GM23338 (cell line): ENCODE measurements at regions not wholly inside any gene's neighbourhood (a gene's known extent, or its start where the extent isn't known, plus 50 kb on each side); places are given as distances from the start of the nearest gene placed in this dataset.

ENCODE experiments used
- CREB1 ChIP-seq: fragments of 250-450 bp; sonication (Bioruptor Pico); IDR thresholded peaks from 2 replicates; pipeline ENCODE4 v1.5.0; 2020; ENCODE audit warnings: low read depth, mild to moderate bottlenecking, moderate library complexity
- CTCF ChIP-seq, 2 experiments: fragments of 200-600 bp in 1 of 2; sonication (generic) in 1 of 2; conservative IDR thresholded peaks; 2 replicates each; pipeline versions ENCODE4 v1.5.1 to v1.6.1; 2016 to 2017; ENCODE audit warnings: antibody characterized with exemption in 2 of 2, low read depth in 2 of 2, mild to moderate bottlenecking in 2 of 2, moderate library complexity in 1 of 2
- ETS1 ChIP-seq: IDR thresholded peaks from 2 replicates; pipeline ENCODE4 v1.6.1; 2016; ENCODE audit warnings: antibody characterized with exemption
- EZH2 ChIP-seq: fragments of 200-600 bp; sonication (generic); IDR thresholded peaks from one replicate; pipeline ENCODE4 v1.8.0; 2017; ENCODE audit warnings: antibody characterized with exemption, mild to moderate bottlenecking, low read depth; ENCODE audit not compliant: unreplicated experiment
- EZH2phosphoT487 ChIP-seq: fragments of 200-600 bp; sonication (generic); IDR thresholded peaks from one replicate; pipeline ENCODE4 v1.8.1; 2018; ENCODE audit warnings: antibody characterized with exemption; ENCODE audit not compliant: unreplicated experiment
- JUNB ChIP-seq: IDR thresholded peaks from one replicate; pipeline ENCODE4 v1.6.1; 2016; ENCODE audit warnings: antibody characterized with exemption; ENCODE audit not compliant: unreplicated experiment
- POLR2AphosphoS5 ChIP-seq: IDR thresholded peaks from 2 replicates; pipeline ENCODE4 v1.6.1; 2016; ENCODE audit warnings: antibody characterized with exemption, low read depth
- ZNF114 ChIP-seq: fragments of 250-450 bp; sonication (Bioruptor Pico); IDR thresholded peaks from 2 replicates; pipeline ENCODE4 v1.5.0; 2020; ENCODE audit warnings: mild to moderate bottlenecking, moderate library complexity
- ZNF331 ChIP-seq: fragments of 250-450 bp; sonication (Bioruptor Pico); IDR thresholded peaks from 2 replicates; pipeline ENCODE4 v1.5.0; 2020; ENCODE audit warnings: low read depth, mild to moderate bottlenecking, moderate library complexity
- TF ChIP-seq, protein P1 (sequence below): IDR thresholded peaks from one replicate; pipeline ENCODE4 v1.6.1; 2018; ENCODE audit warnings: antibody characterized with exemption; ENCODE audit not compliant: unreplicated experiment
- TF ChIP-seq, protein P2 (sequence below): fragments of 250-450 bp; sonication (Bioruptor Pico); IDR thresholded peaks from 2 replicates; pipeline ENCODE4 v1.5.0; 2020; ENCODE audit warnings: mild to moderate bottlenecking, moderate library complexity

DNA sequence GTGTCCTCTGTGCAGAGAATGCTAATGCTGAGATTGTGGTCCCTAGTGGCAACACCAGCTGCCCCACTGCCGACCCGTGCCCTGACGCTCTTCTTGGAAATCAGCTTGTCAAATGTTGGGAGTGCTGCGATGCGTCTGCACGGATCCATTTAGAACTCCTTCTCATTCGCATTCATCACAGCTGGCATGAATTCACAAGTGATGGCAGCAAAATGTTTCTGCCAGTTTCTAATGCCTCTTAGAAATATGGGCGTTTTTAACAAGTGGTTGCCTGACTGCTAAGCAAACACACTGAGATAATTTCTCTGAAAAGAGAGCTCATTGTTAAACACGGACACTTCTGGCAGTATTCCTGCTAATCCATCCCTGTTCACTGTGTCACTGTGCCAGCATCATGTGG lies 131.9 kb upstream of the KCNJ6 start:
- TF ChIP-seq EZH2: no peak
- TF ChIP-seq CTCF (conservative IDR thresholded peaks at IDR 0.05; ENCODE audit: low read depth in 2 of 2): no peak
- TF ChIP-seq, protein P1, sequence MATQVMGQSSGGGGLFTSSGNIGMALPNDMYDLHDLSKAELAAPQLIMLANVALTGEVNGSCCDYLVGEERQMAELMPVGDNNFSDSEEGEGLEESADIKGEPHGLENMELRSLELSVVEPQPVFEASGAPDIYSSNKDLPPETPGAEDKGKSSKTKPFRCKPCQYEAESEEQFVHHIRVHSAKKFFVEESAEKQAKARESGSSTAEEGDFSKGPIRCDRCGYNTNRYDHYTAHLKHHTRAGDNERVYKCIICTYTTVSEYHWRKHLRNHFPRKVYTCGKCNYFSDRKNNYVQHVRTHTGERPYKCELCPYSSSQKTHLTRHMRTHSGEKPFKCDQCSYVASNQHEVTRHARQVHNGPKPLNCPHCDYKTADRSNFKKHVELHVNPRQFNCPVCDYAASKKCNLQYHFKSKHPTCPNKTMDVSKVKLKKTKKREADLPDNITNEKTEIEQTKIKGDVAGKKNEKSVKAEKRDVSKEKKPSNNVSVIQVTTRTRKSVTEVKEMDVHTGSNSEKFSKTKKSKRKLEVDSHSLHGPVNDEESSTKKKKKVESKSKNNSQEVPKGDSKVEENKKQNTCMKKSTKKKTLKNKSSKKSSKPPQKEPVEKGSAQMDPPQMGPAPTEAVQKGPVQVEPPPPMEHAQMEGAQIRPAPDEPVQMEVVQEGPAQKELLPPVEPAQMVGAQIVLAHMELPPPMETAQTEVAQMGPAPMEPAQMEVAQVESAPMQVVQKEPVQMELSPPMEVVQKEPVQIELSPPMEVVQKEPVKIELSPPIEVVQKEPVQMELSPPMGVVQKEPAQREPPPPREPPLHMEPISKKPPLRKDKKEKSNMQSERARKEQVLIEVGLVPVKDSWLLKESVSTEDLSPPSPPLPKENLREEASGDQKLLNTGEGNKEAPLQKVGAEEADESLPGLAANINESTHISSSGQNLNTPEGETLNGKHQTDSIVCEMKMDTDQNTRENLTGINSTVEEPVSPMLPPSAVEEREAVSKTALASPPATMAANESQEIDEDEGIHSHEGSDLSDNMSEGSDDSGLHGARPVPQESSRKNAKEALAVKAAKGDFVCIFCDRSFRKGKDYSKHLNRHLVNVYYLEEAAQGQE: no peak
- TF ChIP-seq POLR2AphosphoS5: no peak
- no peak for TF ChIP-seq EZH2phosphoT487
- TF ChIP-seq CREB1 (CRISPR knock-in tag): no peak
- TF ChIP-seq, protein P2, sequence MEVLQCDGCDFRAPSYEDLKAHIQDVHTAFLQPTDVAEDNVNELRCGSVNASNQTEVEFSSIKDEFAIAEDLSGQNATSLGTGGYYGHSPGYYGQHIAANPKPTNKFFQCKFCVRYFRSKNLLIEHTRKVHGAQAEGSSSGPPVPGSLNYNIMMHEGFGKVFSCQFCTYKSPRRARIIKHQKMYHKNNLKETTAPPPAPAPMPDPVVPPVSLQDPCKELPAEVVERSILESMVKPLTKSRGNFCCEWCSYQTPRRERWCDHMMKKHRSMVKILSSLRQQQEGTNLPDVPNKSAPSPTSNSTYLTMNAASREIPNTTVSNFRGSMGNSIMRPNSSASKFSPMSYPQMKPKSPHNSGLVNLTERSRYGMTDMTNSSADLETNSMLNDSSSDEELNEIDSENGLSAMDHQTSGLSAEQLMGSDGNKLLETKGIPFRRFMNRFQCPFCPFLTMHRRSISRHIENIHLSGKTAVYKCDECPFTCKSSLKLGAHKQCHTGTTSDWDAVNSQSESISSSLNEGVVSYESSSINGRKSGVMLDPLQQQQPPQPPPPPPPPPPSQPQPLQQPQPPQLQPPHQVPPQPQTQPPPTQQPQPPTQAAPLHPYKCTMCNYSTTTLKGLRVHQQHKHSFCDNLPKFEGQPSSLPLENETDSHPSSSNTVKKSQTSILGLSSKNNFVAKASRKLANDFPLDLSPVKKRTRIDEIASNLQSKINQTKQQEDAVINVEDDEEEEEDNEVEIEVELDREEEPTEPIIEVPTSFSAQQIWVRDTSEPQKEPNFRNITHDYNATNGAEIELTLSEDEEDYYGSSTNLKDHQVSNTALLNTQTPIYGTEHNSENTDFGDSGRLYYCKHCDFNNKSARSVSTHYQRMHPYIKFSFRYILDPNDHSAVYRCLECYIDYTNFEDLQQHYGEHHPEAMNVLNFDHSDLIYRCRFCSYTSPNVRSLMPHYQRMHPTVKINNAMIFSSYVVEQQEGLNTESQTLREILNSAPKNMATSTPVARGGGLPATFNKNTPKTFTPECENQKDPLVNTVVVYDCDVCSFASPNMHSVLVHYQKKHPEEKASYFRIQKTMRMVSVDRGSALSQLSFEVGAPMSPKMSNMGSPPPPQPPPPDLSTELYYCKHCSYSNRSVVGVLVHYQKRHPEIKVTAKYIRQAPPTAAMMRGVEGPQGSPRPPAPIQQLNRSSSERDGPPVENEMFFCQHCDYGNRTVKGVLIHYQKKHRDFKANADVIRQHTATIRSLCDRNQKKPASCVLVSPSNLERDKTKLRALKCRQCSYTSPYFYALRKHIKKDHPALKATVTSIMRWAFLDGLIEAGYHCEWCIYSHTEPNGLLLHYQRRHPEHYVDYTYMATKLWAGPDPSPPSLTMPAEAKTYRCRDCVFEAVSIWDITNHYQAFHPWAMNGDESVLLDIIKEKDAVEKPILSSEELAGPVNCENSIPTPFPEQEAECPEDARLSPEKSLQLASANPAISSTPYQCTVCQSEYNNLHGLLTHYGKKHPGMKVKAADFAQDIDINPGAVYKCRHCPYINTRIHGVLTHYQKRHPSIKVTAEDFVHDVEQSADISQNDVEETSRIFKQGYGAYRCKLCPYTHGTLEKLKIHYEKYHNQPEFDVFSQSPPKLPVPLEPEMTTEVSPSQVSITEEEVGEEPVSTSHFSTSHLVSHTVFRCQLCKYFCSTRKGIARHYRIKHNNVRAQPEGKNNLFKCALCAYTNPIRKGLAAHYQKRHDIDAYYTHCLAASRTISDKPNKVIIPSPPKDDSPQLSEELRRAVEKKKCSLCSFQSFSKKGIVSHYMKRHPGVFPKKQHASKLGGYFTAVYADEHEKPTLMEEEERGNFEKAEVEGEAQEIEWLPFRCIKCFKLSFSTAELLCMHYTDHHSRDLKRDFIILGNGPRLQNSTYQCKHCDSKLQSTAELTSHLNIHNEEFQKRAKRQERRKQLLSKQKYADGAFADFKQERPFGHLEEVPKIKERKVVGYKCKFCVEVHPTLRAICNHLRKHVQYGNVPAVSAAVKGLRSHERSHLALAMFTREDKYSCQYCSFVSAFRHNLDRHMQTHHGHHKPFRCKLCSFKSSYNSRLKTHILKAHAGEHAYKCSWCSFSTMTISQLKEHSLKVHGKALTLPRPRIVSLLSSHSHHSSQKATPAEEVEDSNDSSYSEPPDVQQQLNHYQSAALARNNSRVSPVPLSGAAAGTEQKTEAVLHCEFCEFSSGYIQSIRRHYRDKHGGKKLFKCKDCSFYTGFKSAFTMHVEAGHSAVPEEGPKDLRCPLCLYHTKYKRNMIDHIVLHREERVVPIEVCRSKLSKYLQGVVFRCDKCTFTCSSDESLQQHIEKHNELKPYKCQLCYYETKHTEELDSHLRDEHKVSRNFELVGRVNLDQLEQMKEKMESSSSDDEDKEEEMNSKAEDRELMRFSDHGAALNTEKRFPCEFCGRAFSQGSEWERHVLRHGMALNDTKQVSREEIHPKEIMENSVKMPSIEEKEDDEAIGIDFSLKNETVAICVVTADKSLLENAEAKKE (CRISPR knock-in tag): no peak
- TF ChIP-seq JUNB: no peak
- no peak for TF ChIP-seq ZNF114
- TF ChIP-seq ETS1: no peak
- TF ChIP-seq ZNF331 (CRISPR knock-in tag): no peak
